GM10266 (cell line): ENCODE measurements at regions not wholly inside any gene's neighbourhood (a gene's known extent, or its start where the extent isn't known, plus 50 kb on each side); places are given as distances from the start of the nearest gene placed in this dataset.

Experiments used
- DNase-seq: peaks from one replicate; pipeline ENCODE4 v3.0.0; 2012; ENCODE audit errors: extremely low spot score
- CTCF ChIP-seq: IDR thresholded peaks from 2 replicates; pipeline ENCODE4 v1.5.1; 2012; ENCODE audit warnings: mild to moderate bottlenecking, low read depth; ENCODE audit not compliant: control insufficient read depth, insufficient read depth; ENCODE audit errors: missing control alignments

- no peak for TF ChIP-seq CTCF
- DNase-seq, result no peak
Measured at GRCh38 chr3:170642882-170643601, 57.2 kb upstream of the SLC7A14 start.

GRCh38 chr3:170641510-170642236 is 55.8 kb upstream of the SLC7A14 start:
- no peak for TF ChIP-seq CTCF
- DNase-seq, result no peak

- no peak for DNase-seq
- TF ChIP-seq CTCF, result no peak
Measured at GRCh38 chr3:170640737-170641171, 54.9 kb upstream of the SLC7A14 start.

GRCh38 chr3:170638988-170639387 is 53.1 kb upstream of the SLC7A14 start:
- no peak for TF ChIP-seq CTCF
- no peak for DNase-seq

GRCh38 chr3:170637306-170637705 is 51.4 kb upstream of the SLC7A14 start:
- TF ChIP-seq CTCF, result no peak
- no peak for DNase-seq

GRCh38 chr3:170636400-170636973 is 50.6 kb upstream of the SLC7A14 start:
- no peak for DNase-seq
- TF ChIP-seq CTCF, result no peak
